HG03196 (cell line): ENCODE measurements at regions not wholly inside any gene's neighbourhood (a gene's known extent, or its start where the extent isn't known, plus 50 kb on each side); places are given as distances from the start of the nearest gene placed in this dataset.

ENCODE experiments used
- ATAC-seq: cut with Tn5 transposase; IDR thresholded peaks from one replicate; pipeline ENCODE4 v1.9.1; 2021; ENCODE audit not compliant: unreplicated experiment

- ATAC-seq = no peak
These were observed 91.6 kb downstream of the TMX3 start for GRCh38 chr18:68623342-68623741.

DNA sequence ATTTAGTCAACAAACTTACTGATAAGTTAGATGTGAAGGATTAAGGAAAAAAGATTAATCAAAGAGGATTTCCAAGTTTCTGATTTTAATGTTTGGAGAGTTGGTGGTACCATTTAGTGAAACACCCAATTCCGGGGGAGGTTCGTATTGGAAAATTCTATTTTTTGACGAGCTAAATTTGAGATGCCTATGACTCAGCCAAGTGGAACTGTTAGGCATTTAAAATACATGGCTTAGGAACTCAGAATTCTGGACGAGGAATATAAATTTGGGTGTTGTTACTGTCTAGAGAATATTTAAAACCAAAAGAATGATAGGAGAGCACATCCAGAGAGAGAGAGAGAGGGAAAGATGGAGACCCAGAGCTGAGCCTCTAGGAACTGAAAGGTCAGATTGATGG is 103.6 kb downstream of the TMX3 start:
- no peak for ATAC-seq

DNA sequence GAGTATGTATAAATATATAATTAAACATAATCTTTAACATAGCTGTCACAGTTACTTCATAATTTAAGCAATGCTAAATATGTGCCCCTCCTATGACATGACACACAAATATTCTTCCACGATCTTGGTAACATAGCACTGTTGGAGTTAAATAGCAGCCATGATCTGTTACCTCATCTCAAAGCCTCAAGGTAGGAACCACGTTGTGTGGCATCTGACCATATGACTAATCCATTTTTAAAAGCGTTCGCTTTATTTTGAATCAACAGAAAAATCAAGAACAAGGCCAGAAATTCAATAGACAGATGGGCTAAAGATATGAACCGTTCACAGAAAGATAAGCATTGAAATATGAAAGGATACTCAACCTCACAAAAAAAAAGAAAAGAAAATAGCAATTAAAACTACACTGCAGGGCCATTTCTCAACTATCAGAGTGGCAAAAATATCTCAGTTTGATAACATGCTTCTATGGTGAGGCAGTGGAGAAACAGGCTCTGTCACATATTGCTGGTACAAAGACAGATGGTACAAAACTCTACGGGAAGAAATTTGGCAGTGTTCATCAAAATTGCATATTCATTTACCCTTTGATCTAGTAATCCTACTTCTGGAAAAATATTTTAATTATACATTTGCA is 105.9 kb downstream of the TMX3 start:
- no peak for ATAC-seq

DNA sequence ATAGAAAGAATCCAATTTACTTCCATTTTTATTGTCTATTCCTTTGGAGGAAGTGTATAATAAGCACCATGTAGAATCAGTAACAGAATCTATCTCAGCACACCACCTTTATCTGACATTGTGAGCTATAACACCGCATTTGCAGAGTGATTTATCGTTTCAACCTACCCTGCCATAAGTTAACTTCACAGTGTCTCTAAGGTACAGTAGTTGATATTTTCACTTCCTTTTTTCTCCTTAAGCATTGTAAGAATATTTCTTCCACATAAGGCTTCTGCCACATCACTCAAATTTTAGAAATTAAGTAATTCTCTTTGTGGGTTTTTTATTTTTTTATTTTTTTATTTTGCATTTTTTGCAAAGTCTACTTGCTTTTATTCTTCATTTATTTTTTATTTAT is 107.1 kb downstream of the TMX3 start:
- no peak for ATAC-seq

- ATAC-seq = no peak
These were observed 110.7 kb downstream of the TMX3 start for GRCh38 chr18:68604256-68604655.

DNA sequence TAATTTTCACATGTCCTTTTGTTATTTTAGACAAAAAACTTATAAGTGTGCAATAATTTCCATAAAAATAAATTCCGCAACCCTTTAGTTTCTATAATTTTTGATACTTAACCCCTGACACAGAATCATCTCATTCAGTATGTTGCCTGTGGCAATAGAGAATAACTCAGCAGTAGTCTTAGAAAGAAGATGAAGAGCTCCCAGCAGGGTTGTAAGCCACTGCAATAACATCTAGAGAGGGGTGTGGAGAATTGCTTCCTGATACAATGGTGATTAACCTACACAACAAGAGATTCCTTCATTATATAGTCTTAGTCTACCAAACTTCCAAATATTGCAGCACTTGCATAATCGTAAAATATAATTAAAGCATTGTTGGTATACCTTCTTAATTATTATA is 118.9 kb downstream of the TMX3 start:
- no peak for ATAC-seq

GRCh38 chr18:68588169-68588568 is 126.7 kb downstream of the TMX3 start:
- ATAC-seq = no peak

DNA sequence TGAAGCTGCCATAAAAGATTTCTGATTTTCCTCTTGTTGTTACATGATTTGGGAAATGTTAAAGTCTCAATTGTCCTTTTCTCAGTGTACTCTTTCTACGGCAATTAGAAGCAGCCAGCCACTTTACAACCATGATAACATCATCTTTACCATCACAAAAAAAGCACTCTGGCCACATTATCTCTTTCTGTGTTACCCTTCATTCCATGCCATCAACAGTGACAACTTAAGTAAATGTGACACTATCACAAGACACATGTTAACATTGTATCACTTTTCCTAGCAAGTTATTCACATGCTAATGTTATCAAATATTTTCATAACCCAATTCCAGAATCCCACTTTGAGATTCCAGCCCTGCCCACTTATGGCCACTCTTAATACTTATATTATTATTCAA is 131.2 kb downstream of the TMX3 start:
- no peak for ATAC-seq

DNA sequence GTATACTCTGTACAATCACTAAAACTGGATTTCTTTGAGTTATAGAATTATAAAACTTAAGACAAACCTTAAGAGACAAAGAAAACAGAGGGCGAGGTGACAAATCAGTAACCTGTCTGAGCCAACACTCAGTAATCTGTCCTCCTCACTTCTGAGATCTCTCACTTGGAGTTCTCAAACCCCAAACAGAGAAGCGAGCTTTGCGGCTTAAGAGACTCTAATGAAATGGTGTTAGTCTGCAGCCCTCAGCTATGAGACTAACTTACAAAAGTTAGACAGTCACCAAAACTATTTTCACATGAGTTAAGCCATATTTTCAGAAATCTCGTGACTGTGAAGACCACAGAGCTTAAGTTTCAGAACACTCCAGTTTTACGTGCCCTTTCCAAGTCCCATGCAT is 140.6 kb downstream of the TMX3 start:
- ATAC-seq = no peak

DNA sequence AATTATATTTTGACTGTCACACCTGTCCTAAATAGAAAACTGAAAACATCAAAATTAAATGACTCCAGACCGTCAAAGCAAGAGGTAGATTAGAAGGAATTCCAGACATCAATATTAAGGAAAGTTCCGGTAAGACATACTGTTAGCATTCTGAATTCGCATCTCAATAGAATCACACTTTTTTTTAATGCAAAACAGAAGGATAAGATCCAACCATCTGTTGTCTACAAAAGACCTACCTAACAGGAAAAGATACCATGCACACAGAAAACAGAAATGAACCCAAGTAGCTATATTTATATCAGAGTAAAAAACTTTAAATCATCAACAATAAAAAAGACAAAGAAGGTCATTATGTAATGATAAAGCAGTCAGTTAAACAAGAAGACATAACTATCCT is 145.0 kb downstream of the TMX3 start:
- ATAC-seq = no peak

GRCh38 chr18:68568364-68569155 is 146.3 kb downstream of the TMX3 start:
- no peak for ATAC-seq

DNA sequence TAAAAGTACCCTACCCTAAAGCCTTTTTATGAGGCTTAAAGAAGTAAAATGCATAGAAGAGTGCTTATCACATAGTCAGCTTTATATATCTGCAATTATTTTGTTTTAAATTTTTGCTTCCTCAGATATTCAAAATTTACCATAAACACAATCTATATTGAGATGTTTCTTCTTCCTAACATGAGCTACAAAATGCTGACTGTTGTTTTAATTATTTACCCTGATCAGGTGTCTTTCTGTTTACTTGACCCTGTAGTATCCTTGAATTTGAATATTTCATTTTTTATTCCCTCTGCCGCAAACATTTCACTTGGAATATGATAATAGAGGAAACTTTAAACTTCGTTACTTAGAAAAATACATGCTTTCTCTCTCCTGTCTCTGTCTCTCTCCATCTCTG is 147.9 kb downstream of the TMX3 start:
- ATAC-seq = no peak

DNA sequence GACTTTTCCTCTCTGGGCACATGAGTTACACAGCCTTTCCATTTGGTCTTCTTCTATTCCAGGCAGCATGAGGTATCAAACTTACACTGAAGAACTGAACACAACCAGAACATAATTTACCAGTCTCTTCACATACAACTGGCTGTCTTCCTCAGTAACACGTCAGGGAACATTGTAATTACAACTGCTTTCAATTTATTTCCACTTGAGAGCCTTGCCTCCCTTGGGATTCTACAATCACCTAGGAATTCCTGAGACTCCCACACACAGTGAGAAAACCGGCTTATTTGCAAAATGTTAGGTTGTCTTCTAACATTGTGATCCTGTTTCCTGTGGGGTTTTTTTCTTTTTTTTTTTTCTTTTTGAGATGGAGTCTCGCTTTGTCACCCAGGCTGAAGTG is 149.9 kb downstream of the TMX3 start:
- ATAC-seq = no peak

GRCh38 chr18:68564351-68564750 is 150.6 kb downstream of the TMX3 start:
- ATAC-seq = no peak

DNA sequence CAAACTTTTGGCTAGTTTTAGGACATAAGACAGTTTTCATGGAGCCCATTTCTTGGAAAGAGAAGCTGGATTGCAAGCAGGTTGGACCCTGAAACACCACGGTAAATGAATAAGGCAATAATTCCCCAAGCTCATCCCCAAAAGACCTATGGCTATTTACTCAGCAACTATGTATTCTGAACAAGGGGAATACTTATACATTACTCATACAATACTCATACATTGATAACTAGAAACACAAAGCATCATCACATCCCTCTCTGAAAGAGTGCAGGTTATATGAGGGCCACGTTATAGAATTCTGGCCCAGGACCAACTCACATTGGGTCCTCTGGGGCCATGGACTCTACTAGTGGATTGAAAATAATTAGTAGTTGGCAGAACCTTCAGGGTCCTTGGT is 154.8 kb downstream of the TMX3 start:
- ATAC-seq = no peak

DNA sequence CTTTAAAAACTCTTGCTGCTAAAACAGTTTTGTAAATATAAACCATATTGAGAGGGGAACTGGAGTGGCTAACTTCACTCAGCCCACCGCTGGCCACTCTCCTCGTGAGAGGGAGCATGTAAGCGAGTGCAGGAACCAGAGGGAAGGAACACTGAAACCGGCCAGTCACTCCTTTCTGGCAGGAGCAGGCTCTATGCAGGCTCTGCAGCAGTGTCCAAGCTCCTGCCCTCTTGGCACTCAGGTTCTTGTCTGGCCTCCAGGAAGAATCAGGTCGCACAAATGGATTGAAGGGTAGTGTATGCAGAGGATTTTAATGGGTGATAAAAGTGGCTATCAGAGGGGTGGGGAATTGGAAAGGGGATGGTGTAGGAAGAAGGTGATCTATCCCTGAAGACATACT is 157.7 kb downstream of the TMX3 start:
- ATAC-seq = no peak

GRCh38 chr18:68555879-68556301 is 159.0 kb downstream of the TMX3 start:
- ATAC-seq = no peak

DNA sequence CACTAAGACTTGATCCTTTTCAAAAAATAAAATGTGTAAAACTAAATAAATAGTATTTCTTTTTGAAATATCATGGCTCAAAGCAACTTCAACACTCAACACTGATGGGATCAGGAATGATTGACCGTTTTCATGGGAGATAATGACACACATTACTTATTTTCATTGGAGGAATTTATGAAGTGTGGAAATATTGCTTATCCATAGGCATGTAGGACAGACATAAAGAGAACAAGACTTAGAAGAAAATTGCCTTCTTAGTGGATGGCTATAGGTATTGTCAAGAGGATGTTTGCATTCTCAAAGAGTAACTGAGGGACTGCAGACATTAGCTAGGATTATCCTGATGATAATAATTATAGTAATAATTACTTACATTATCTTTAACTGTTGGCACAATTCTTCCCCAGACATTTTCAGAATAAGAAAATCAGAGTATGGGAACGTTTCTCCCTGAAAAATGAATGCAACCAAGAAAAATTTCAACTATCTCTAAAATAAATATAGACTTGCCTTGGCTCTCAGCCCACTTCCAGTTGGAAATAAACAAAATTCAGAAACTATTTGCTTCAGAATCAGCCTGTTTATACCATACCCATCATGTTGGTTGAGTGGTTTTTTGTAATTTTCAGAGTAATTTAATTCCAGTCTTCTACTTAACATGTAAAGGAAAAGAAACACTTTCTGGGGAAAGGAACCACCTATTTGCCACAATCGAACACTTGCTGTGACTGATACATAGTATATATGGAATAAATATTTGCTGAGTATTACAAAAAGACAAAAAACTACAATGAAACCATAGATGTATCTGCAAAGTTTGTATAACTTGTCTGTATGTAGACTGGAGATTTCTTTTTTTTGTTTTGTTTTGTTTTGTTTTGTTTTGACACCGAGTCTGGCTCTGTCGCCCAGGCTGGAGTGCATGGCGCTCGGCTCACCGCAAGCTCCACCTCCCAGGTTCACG is 165.7 kb downstream of the TMX3 start:
- no peak for ATAC-seq

DNA sequence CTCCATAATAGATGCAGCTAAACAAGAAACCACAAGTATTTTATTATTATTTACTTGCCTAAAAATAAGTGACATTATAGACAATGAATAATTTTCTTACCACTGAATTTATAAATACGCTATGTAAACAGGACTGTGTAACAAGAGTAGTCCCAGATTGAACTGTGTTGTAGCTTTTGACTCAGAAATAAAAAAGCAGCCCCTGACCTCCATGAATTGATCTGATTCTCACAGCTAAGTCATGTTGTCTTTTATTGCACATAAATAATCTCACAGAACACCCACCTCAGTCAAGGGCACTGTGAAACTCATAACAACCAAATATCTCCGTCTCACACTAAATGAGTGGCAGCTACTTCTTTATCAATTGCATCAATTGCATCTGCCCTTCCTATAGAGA is 171.6 kb downstream of the TMX3 start:
- no peak for ATAC-seq

- no peak for ATAC-seq
These were observed 172.1 kb downstream of the TMX3 start for GRCh38 chr18:68542846-68543245.

DNA sequence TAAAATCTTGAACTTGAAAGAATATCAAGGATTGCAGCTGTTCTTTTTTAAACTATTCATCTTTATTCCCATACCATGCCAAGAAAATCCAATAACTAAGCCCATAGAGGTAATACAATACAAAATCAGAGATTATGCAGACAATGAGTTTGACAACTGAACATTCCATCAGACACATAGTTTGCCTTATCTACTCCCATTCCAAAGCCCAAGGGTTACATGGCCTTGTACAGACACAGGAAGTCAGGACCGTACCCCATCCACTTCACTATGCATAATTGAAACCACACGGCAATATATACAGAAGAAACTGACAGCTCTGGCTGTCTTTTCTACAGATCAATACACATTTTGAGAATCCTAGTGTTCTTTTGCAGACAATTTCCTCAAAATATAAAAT is 181.3 kb downstream of the TMX3 start:
- ATAC-seq = no peak
